T-helper 2 cell (primary cell): ENCODE measurements at regions not wholly inside any gene's neighbourhood (a gene's known extent, or its start where the extent isn't known, plus 50 kb on each side); places are given as distances from the start of the nearest gene placed in this dataset.
"Not testable (repeated sequence)": the region's sequence is repeated elsewhere in the genome, so short reads cannot be mapped to it uniquely, and the experiment has no call there.

Source experiments
- DNase-seq, 5 experiments: peaks; one replicate each; pipeline versions ENCODE4 v3.0.0 to v3.0.0-alpha.2; 2012 to 2022

DNA sequence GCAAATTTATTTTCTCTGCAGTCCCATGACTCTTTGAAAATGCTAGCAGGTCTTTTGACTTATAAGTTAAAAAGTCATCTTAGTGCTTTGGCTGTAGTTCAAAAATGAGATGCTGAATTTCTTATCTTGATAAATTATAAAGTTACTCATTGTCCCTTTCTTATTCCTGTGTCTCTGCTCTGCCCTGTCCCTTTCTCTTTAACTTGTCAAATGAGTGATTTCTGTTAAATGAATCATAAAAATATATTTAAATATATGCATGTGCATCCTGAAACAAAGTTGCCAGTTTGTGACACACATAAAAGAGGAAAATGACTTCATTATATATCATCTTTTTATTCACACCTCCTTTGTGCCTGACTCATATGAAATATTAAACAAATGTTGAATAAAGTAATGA, 1097.3 kb upstream of the EPHA6 start:
- DNase-seq = no peak

DNA sequence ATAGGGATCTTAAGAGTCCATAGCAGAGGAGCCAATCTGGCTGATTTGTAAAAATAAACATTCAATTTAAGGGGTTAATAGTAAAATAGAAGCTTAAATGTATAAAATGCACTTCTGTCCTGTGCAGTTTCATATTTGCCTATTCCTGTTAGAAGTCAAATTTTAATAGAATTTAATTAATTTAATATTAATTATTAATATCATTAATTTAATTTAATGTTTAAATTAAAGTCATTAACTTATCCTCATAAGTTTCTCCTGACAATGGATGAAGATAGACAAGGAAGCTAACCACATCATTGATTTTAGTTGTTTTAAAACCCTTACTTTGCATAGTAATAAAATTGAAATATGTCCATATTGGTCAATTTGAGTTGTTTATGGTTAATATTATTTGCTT, 1096.2 kb upstream of the EPHA6 start:
- no peak for DNase-seq

DNA sequence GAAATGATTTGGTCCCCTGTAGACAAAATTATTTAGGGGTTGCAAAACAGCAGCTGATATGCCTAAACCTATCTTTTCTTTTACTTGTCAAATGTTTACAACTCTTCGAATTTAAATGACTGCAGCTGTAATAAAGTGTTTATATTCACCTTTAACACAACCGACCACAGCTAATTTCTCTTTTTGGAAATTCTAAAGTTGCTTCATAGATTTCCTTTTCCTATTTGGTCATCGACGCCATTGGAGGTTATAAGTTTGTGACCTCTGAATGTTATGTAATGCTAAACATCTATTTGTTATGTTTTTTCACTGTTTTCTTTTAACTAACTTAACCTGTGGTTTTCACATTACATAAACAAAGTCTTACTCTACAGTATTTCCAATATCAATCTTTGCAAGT, 1094.9 kb upstream of the EPHA6 start:
- no peak for DNase-seq

DNA sequence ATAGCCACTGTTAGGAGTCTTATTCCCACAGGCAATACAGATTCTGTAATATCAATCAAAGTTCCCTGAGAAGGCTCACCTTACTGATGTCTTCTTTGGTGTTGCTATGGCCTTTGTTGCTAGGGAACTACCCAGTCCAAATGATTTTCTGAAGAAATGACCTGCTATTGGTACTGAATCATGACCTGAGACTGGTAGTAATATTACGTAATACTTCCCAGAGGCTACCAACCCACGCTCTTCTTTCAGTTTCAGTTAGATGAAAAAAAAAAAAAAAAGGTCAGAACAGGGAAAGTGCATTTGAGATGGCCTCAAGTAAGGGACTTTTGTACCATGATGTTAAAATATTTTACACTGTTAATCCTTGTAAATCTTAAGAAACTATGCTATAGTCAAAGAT, 1092.5 kb upstream of the EPHA6 start:
- DNase-seq = peak in 1 of 5 experiments; percentile 4

DNA sequence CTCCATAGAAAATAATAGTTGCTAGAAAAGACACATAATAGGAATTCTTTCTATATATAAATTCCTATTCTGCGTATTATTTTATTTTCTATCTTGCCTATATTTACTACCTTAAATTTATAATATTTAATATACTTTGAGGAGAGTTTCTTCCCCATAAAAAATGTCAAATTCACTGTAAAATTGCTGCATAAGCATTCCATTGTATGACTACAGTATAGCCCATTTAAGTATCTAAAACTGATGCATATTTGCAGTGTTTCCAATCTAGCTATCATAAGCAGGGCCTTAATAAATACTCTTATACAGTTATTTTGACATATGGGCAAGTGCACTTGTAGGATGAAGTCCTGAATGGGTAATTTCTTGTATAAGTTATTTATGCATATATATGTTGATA, 1088.6 kb upstream of the EPHA6 start:
- no peak for DNase-seq

DNA sequence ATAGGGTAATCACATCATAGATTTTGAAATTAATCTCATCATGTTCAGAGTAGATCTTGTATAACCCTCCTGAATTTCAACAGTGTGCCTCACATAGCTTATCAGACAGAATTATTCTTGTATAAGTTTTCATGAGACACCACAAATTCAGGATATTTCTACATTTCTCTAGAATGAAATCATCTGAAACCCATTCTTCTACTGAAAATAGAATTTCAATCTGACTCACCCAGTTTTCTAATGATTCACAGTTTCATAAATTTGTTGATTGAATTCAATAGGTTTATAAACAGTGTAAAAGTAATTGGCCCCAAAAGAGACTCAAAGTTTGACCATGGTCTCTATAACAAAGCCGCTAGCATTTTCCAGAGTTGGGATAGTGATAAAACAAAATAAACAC, 1082.6 kb upstream of the EPHA6 start:
- no peak for DNase-seq

DNA sequence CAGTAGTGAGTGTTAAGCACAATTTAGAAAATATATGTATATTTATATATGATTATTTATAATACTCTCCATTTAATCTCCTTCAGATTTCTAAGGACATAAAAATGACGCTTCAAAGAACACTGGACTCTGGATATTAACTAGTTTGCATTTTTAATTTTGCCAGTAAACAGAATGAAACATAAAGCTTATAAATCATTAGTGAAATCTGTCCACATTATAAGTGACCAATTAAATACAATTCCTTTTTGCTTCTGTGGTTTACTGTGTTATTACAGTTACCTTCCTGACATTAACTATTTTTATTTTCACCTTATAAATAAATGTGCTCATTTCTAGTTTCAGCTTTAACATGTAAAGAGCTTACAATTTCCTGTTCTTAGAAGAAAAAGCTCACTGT, 1081.1 kb upstream of the EPHA6 start:
- no peak for DNase-seq

DNA sequence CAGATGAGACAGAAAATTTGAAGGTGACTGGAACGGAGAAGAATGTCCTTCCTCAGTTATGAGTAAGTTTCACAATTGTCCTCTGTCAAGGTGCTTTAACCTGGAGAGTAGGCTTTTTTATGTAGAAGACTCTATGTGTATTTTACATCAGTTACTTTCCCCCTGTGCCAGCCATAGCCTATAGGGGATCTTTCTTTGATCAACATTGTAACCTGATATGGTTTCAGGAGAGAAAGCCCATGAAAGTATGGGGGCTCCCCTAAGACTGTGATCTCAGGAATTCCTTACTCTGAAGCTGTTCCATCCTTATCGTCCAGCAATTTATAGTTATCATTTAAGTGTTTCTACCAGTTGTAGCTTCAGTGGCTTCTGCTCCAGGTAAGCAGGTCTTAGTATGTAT, 1076.3 kb upstream of the EPHA6 start:
- no peak for DNase-seq

DNA sequence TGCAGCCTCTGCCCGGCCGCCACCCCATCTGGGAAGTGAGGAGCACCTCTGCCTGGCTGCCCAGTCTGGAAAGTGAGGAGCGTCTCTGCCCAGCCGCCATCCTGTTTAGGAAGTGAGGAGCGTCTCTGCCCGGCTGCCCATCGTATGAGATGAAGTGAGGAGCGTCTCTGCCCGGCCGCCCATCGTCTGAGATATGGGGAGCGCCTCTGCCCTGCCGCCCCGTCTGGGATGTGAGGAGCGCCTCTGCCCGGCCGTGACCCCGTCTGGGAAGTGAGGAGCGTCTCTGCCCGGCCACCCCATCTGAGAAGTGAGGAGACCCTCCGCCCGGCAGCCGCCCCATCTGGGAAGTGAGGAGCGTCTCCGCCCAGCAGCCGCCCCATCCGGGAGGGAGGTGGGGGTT, 1069.5 kb upstream of the EPHA6 start:
- DNase-seq = not testable (repeated sequence)

DNA sequence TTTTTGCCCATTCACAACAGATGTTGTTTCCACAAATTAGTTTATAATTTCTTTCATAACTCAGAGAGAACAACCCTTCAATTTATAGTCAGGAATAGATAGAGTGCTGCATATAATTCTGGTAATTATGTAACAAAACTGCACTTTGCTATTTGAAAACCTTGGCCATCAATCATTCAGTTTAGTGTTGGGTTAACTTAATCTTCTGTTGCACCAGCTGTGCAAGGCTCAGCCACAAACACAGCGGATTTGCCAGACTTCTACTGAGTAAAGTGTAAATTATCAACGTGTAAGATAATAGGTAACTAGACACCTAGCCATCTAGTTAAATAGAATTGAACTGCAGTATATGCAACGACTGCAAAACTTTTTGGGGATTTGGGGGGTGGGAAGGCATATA, 1064.3 kb upstream of the EPHA6 start:
- no peak for DNase-seq

DNA sequence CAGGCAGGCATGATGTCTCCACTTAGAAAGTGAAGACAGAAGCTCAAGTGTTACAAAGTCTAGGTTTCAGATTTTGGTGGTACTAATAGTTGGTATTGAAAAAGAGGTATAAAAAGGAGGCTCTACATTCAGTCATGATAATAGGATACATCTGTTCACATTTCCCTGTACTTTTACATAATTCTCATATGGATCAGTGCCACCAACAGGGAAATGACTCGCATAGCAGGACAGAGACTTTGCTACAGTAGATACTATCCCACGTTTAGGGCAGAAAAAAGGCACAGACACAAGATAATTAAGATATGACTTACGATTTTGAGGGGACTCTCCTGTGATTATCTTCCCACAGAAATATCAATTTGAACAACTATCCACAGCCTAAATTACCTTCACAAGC, 1062.9 kb upstream of the EPHA6 start:
- DNase-seq = no peak

DNA sequence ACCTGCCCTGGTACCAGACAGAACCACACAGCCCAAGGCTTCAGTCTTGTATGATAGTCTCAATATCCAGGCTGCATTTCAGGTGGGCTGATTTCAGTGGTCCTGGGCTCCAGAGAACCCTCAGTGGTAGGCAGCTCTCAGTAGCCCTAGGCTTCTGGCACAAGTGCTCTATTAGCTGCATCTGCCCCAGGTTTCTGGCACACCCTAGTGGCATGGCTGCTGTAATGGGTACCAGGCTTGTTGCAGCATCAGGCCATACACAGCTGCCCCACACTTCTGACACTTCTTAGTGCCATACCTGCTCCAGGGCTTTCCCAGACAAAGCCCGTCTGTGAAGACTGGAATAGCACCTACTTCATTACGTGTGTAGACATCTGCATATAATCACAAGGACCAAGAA, 1062.2 kb upstream of the EPHA6 start:
- DNase-seq = no peak

DNA sequence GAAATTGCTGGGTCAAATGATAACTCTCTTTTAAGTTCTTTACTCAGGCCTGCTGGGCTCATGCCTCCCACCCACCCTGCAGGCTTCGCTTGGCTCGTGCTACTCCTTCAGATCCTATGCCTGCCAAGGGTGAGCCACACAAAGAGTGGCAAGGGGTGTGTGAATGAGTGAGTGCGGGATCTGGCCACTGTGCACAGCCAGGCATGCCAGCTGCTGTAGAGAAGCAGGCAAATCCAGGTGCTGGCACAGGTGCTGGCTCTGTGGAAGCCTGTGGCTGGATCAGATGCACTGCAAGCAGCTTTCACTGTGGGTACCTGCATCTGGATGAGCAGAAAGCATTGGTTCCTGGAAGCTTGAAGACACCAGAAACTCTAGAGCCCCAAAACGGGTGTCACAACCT, 1055.7 kb upstream of the EPHA6 start:
- DNase-seq = no peak

DNA sequence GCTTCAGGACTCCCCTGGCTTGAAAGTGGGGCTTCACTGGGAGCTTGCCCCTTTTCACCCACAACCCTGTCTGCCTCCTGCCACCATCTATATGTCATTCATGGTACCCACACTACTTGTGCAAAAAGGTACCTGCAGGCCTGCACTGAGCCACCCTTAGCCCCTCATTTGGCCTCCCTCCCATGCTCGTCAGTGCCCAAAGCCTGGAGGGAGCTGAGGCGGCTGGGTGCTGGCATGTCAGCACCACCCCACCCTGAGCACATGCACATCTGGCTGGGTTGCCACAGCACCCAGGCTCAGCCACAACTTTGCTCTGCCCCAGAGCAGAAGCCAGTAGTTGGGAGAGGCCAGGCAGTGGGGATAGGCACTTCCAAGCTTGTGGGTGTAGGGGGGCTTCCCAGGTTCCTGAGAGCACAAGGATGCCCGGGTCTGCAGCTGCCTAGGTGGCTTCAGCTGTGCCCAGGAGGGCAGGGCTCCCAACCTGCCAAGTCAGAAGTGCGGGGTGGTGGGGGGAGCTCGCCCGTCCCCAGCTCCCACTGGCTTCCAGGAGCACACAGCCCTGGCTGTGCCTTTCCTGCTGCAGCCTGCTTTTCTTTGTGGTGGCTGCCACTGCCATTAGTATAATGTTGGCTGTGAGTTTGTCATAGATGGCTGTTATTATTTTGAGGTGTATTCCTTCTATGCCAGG, 1054.6 kb upstream of the EPHA6 start:
- DNase-seq = no peak

DNA sequence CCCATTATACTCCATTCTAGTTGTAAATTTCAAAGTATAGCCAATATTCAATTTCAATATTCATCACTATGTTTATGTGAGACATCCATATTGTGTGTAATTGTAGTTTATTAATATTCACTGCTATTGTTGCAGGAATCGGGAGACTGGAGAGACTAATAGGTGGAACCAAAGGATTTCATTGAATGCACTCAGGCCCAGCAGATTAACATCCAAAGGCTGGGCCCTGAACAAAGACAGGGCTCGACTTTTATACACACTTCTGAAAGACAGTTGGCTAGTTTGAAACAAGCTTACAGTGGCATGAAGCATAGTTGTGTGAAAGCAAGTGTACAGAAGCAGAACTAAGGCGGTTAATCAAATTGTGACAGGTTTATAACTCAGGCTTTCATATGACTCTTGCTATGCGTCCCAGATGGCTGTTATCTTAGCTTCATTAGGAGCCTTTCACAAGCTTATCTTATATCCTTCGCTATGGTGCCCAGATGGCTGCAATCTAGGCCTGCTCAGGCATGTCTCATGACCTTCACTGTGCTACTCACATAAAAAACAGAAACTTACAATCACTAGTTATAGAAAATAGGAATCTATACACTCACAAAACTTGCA, 1038.8 kb upstream of the EPHA6 start:
- no peak for DNase-seq

DNA sequence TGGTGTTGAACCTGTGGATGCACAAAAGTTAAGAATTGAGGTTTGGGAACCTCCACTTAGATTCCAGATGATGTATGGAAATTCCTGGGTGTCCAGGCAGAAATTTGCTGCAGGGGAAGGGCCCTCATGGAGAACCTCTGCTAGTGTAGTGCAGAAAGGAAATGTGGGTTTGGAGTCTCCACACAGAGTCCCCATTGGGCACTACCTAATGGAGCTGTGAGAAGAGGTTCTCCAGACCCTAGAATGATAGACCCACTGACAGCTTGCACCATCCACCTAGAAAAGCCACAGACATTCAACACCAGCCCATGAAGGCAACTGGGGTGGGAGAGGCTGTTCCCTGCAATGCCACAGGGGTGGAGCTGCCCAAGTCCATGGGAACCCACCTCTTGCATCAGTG, 1032.8 kb upstream of the EPHA6 start:
- no peak for DNase-seq

DNA sequence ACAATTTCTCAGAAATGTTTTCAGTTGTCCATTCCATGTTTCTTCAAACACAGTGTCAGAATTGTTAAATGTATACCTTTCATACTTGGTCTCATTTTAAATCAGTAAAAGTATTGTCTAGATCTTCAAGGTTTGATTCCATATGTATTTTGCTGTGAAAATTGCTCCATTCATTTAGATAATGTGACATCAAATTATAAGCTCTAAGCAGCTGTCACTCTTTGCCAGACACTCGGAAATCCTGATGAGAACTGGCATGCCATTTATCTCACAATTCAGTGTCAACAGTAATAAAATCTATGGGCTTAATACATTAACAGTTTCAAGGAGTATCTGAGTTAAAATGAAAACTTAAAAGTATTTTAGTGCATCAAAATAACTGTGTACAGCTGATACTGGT, 1025.3 kb upstream of the EPHA6 start:
- DNase-seq = no peak

DNA sequence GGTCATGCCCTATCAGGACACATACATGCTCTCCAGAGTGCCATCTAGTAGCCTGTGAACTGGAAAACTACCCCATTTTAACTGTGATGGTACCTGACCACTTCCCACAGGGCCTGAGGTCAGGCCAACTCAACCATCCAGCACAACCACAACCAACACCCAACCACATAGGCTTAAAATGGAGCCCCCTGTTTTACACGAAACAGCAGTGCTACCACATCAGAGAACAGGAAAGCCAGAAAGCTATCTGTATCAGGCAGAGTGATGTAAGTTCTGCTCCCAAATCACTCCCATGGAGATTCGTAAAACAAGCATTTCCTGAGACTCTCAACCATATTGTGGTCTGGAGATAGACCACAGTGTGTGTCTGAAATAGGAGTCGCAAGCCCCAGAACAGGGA, 1017.3 kb upstream of the EPHA6 start:
- peak in 1 of 5 experiments; percentile 1 for DNase-seq

DNA sequence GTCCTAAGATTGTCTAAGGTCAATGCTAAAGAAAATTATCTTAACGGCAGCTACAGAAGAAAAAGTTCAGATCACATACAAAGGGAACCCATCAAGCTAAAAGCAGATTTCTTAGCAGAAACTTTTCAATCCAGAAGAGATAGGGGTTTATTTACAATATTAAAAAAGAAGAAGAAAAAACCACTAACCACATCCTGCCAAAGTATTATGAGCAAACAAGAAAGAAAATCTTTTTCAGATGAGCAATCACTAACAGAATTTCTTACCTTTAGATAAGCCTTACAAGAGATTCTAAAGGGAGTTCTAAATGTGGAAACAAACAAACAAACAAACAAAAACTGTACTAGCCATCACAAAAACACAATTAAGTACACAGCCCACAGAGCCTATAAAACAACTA, 1015.8 kb upstream of the EPHA6 start:
- DNase-seq = peak in 1 of 5 experiments; percentile 21

DNA sequence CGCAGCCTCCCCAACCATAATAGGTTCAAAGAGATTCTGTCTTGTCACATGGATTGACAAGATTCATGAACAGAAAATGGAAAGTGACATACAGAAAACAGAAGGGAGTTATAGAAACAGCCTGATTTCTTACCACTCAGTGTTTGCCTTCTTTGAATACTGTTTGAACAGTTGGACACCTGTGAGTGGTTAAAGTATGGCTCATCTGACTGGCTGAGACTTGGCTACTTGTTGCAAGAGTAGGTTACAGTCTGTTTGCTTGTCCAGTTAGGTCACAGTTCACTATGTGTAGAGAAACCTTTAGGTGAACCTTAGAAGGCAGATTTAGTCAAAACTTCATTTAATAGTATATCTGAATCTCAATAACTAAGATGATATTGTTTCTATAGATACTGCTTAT, 1003.9 kb upstream of the EPHA6 start:
- DNase-seq = no peak

DNA sequence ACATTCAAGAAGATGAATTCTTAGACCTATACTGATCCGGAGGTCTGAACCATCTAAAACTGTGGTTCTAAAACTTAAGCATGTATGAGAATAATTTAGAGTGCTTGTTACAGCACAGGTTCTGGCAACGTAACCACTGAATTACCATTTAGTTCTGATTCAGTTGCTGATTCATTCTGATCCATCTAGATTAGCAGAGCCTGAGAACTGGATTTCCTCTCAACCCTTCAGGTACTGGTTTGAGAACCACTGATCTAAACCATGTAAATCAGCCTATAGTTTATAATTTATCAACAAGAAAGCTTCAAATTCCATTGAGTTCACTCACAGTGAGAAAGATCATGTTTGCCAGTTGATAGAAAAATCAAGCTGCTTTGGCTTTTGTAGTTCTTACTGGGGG, 1001.1 kb upstream of the EPHA6 start:
- DNase-seq = no peak

DNA sequence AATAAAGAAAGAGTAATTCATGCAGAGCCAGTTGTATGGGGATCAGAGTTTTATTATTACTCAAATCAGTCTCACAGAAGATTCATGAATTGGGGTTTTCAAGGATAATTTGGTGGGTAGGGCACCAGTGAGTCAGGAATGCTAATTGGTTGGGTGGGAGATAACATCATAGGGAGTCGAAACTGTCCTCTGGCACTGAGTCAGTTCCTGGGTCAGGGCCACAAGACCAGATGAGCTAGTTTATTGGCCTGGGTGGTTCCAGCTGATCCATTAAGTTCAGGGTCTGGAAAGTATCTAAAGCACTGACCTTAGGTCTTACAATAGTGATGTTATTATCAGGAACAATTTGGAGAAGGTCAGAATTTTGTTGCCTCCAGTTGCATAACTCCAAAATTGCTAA, 998.6 kb upstream of the EPHA6 start:
- no peak for DNase-seq

DNA sequence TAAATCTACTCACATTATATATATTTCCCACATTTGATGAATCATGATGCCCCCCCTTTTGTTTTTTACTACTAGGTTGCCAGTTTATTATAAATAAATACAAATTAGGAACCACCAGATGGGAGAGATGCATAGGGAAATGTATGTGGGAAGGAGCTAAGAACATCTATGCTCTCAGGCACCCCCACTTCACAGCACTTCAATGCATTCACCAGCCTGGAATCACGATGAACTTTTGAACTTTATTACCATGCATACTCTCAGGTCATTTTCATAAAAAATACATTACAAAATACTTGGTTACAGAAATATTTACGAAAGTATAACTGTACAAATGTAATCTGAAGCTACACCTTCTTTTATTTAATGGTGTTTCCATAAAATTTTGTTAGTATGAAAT, 988.0 kb upstream of the EPHA6 start:
- no peak for DNase-seq

DNA sequence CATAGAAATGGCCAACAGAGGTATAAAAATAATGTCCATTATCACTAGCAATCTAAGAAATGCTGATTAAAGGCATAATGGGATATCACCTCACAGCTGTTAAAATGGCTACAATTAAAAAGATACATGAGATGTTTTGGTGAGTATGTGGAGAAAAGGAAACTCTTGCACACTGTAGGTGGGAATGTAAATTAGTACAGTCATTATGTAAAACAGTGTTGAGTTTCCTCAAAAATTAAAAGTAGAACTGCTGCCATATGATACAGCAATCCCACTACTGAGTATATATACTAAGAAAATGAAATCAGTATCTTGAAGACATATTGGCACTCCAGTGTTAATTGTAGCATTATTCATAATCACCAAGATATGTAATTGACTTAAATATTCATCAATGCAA, 982.2 kb upstream of the EPHA6 start:
- DNase-seq = no peak

DNA sequence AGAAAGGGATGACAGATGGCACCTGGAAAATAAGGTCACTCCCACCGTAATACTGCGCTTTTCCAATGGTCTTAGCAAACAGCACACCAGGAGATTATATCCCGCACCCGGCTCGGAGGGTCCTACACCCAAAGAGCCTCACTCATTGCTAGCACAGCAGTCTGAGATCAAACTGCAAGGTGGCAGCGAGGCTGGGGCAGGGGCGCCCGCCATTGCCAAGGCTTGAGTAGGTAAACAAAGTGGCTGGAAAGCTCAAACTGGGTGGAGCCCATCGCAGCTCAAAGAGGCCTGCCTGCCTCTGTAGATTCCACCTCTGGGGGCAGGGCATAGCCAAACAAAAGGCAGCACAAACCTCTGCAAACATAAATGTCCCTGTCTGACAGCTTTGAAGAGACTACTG, 953.8 kb upstream of the EPHA6 start:
- DNase-seq = not testable (repeated sequence)
